ENCODE measurements at regions not wholly inside any gene's neighbourhood (a gene's known extent, or its start where the extent isn't known, plus 50 kb on each side); places are given as distances from the start of the nearest gene placed in this dataset.

GRCh38 chr6:120056085-120056484 lies 706.5 kb upstream of the MAN1A1 start (continued):
- TF ChIP-seq JUND (IDR thresholded peaks at IDR 0.05; ENCODE audit: low read length) (no peak), CHD2 (IDR thresholded peaks at IDR 0.05; ENCODE audit: low read length) (0 out of 2 replicates have a peak, but pooled peaks have one; percentile 19), CTCF (IDR thresholded peaks at IDR 0.05; ENCODE audit: control extremely low read depth in 1 of 3, insufficient read depth in 1 of 3, low read depth in 1 of 3, low read length in 3 of 3) (peak; percentile 50 to 91 (median 82)), TEAD4 (IDR thresholded peaks at IDR 0.05; ENCODE audit: low read depth, low read length) (no peak)
